Stomach (tissue), 8 donors: ENCODE measurements at regions not wholly inside any gene's neighbourhood (a gene's known extent, or its start where the extent isn't known, plus 50 kb on each side); places are given as distances from the start of the nearest gene placed in this dataset.

Experiments used
- DNase-seq, 2 donors: peaks; one replicate each; pipeline versions ENCODE4 v3.0.0 to v3.0.0-alpha.2; 2013 to 2019
- H3K27ac ChIP-seq, 5 donors: fragments of 200-600 bp in 4 of 5; sonication (generic) in 4 of 5; one replicate each; pipeline ENCODE4 v1.5.1; 2013 to 2019; ENCODE audit warnings: mild to moderate bottlenecking in 1 of 5, moderate library complexity in 1 of 5
- H3K27me3 ChIP-seq, 3 donors: fragments of 200-600 bp; sonication (generic); one replicate each; pipeline ENCODE4 v1.5.1; 2017 to 2019; ENCODE audit warnings: mixed run types in 1 of 3
- H3K36me3 ChIP-seq, 4 donors: fragments of 200-600 bp; sonication (generic); 1 replicate in 3 of 4; 2 replicates in 1 of 4; pipeline ENCODE4 v1.5.1; 2016 to 2019
- H3K4me1 ChIP-seq, 4 donors: fragments of 200-600 bp; sonication (generic); one replicate each; pipeline ENCODE4 v1.5.1; 2016 to 2019
- H3K4me3 ChIP-seq, 4 donors: fragments of 200-600 bp; sonication (generic) in 3 of 4; one replicate each; pipeline ENCODE4 v1.5.1; 2016 to 2019; ENCODE audit warnings: mild to moderate bottlenecking in 1 of 4
- H3K9me3 ChIP-seq, 4 donors: fragments of 200-600 bp; sonication (generic); one replicate each; pipeline ENCODE4 v1.5.1; 2016 to 2019
- EP300 ChIP-seq: sonication (generic); formaldehyde crosslinking; IDR thresholded peaks from one replicate; pipeline ENCODE4 v1.6.1; 2017; ENCODE audit warnings: antibody characterized with exemption
- POLR2A ChIP-seq, 4 donors: fragments of 450-650 bp; IDR thresholded peaks; one replicate each; pipeline ENCODE4 v1.6.1; 2016; ENCODE audit warnings: antibody characterized with exemption in 4 of 4, control low read depth in 2 of 4, mild to moderate bottlenecking in 1 of 4, moderate library complexity in 1 of 4
- POLR2AphosphoS5 ChIP-seq, 3 donors: sonication (generic); formaldehyde crosslinking; IDR thresholded peaks; one replicate each; pipeline ENCODE4 v1.6.1; 2016; ENCODE audit warnings: antibody characterized with exemption in 3 of 3
- WGBS, 5 donors: extraction: QIAGEN DNeasy Blood & Tissue Kit in 3 of 5; methylation state at CpG; one replicate each; pipeline versions ENCODE4 v1.1.5 to v1.1.7; 2013 to 2018; 5-methylcytosine and 5-hydroxymethylcytosine counted together
- intact Hi-C: fragments of 100-400 bp; cut with DNase I; formaldehyde crosslinking; loops from one replicate; pipeline ENCODE4 v1.15.1; 2023; ENCODE audit warnings: low total_unique reads
- TF ChIP-seq, protein P1 (sequence below), 7 experiments: fragments of 450-650 bp in 4 of 7; fragments of 200-600 bp in 3 of 7; sonication (generic) in 3 of 7; IDR thresholded peaks; one replicate each; pipeline ENCODE4 v1.5.1; 2016 to 2019; ENCODE audit warnings: antibody characterized with exemption in 7 of 7, control low read depth in 2 of 7, mild to moderate bottlenecking in 1 of 7
- donor health status: healthy with polysubstance abuse.
- donor health status: Bipolar disorder and iron deficiency.
- donor health status: healthy.

DNA sequence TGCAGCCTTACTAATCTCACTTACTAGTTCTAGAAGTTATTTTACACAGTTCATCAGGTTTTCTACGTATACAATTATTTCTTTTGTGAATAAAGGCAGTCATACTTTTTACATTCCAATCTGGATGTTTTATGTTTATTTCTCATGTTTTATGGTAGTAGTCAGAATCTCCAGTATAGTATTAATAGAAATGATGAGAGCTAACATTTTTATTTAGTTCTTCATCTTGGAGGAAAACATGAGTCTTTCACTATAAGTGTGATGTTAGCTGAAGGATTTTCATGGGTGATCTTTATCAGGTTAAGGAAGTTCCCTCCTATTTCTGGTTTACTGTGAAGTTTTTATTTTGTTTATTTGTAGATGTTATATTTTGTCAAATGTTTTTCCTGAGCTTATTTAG is 256.1 kb upstream of the GIMD1 start:
- Histone ChIP-seq H3K27me3 (no peaks in the 10 kb centered on the region), H3K9me3 (no peaks in the 10 kb centered on the region), H3K4me3 (no peak overlapping the region), H3K27ac (no peak overlapping the region), H3K4me1 (no peaks in the 10 kb centered on the region), H3K36me3 (no peaks in the 10 kb centered on the region)
- intact Hi-C loops: no loop called here
- WGBS, 5 donors: 70 to 92% (median 83%) methylated on average over 1 of the region's 1 CpG
- no peak for DNase-seq
- TF ChIP-seq, protein P1, sequence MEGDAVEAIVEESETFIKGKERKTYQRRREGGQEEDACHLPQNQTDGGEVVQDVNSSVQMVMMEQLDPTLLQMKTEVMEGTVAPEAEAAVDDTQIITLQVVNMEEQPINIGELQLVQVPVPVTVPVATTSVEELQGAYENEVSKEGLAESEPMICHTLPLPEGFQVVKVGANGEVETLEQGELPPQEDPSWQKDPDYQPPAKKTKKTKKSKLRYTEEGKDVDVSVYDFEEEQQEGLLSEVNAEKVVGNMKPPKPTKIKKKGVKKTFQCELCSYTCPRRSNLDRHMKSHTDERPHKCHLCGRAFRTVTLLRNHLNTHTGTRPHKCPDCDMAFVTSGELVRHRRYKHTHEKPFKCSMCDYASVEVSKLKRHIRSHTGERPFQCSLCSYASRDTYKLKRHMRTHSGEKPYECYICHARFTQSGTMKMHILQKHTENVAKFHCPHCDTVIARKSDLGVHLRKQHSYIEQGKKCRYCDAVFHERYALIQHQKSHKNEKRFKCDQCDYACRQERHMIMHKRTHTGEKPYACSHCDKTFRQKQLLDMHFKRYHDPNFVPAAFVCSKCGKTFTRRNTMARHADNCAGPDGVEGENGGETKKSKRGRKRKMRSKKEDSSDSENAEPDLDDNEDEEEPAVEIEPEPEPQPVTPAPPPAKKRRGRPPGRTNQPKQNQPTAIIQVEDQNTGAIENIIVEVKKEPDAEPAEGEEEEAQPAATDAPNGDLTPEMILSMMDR (IDR thresholded peaks at IDR 0.05): no peak
- TF ChIP-seq POLR2A (IDR thresholded peaks at IDR 0.05) (no peak), POLR2AphosphoS5 (IDR thresholded peaks at IDR 0.05) (no peak), EP300 (no peak)

DNA sequence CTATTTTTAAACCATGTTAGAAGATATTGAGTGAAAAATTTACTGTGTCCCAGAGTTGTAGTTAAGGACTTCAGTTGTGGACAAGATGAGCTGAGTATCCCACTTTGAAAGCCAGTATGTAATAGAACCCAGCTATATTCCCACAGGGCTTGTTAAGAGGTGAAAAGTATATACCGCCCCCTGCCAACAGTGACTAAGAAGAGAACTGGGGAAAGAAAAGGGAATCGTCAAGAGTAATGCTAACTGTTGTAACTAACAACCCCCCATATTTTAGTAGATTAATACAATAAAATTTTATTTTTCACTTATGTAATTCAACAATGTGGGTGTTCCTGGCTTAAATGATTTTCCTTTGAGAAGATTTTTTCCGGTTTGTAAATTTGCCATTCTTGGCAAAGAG is 250.4 kb upstream of the GIMD1 start:
- Histone ChIP-seq H3K4me1 (no peaks in the 10 kb centered on the region), H3K36me3 (no peaks in the 10 kb centered on the region)
- TF ChIP-seq POLR2AphosphoS5 (IDR thresholded peaks at IDR 0.05) (no peak), POLR2A (IDR thresholded peaks at IDR 0.05) (no peak), EP300 (no peak)
- TF ChIP-seq, protein P1 (IDR thresholded peaks at IDR 0.05): no peak

DNA sequence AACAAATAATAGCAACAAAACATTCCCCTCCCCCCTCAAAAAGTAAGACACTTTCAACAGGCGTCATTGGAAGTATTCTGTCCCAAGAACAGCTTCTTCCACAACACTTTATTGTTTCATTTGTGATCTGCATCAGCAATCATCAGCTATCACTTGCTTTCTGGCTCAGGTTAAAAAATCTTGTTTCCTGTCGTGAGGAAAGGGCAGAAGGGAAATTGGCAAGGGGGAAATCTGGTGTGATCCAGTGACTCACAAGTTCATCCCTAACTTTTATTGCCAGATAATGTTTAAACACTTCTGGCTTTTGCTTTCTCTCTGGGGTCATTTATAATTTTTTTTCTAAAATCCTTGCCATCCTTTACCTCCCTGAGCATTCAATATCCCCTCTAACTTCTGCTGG is 247.4 kb upstream of the GIMD1 start:
- Histone ChIP-seq H3K27ac (no peak overlapping the region), H3K4me3 (no peak overlapping the region), H3K9me3 (no peaks in the 10 kb centered on the region), H3K36me3 (no peaks in the 10 kb centered on the region), H3K27me3 (no peaks in the 10 kb centered on the region), H3K4me1 (no peaks in the 10 kb centered on the region)
- TF ChIP-seq POLR2A (IDR thresholded peaks at IDR 0.05): no peak
- TF ChIP-seq, protein P1 (IDR thresholded peaks at IDR 0.05): no peak
- TF ChIP-seq POLR2AphosphoS5 (IDR thresholded peaks at IDR 0.05): no peak
- no peak for TF ChIP-seq EP300
- WGBS, 5 donors: 43 to 72% (median 62%) methylated on average over 2 of the region's 2 CpGs
- no peak for DNase-seq
- intact Hi-C loops: no loop called here

More for the DNA sequence above, 250.4 kb upstream of the GIMD1 start:
- no peaks in the 10 kb centered on the region for H3K9me3 ChIP-seq
- no peak for DNase-seq
- no peaks in the 10 kb centered on the region for H3K27me3 ChIP-seq
- no peak overlapping the region for H3K4me3 ChIP-seq
- intact Hi-C loops: no loop called here
- no peak overlapping the region for H3K27ac ChIP-seq
- WGBS, 5 donors: 67 to 73% (median 71%) methylated on average over 3 of the region's 3 CpGs

DNA sequence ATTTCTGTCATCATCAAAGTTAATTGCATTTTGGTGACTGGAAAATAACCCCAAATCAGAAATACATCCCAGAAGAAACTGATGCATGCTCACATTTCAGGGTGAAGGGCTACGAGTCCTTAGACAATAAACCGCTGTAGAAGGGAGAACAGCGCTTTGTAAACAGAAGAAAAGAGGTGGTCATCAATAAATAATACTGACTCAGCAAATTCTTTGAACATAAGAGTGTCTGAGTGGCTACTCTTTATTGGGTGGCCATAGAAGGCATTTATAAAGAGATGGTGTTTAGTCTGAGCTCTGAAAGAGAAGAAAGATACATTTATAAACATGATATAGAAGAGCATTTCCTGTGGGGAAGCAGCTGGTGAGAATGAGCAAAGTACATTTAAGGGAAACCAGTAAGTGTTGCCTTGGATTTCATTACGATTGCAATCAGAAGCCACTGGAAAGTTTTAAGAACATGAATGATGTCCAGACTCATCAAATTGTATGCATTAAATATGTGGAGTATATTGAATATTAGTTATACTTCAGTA is 246.9 kb upstream of the GIMD1 start:
- H3K36me3 ChIP-seq: no peaks in the 10 kb centered on the region
- intact Hi-C loops: no loop called here
- peaks cover 0 to 4% (median 1%) of the 10 kb centered on the region in 4 donors for H3K9me3 ChIP-seq
- WGBS, 5 donors: 38 to 60% (median 55%) methylated on average over 4 of the region's 4 CpGs
- H3K4me3 ChIP-seq: no peak overlapping the region
- no peaks in the 10 kb centered on the region for H3K27me3 ChIP-seq
- no peak for TF ChIP-seq POLR2AphosphoS5 (IDR thresholded peaks at IDR 0.05)
- no peak for TF ChIP-seq POLR2A (IDR thresholded peaks at IDR 0.05)
- TF ChIP-seq EP300: no peak
- TF ChIP-seq, protein P1 (IDR thresholded peaks at IDR 0.05): no peak
- no peak overlapping the region for H3K27ac ChIP-seq
- no peaks in the 10 kb centered on the region for H3K4me1 ChIP-seq
- DNase-seq: no peak
